ENCODE measurements at regions not wholly inside any gene's neighbourhood (a gene's known extent, or its start where the extent isn't known, plus 50 kb on each side); places are given as distances from the start of the nearest gene placed in this dataset.
"Not testable (repeated sequence)": the region's sequence is repeated elsewhere in the genome, so short reads cannot be mapped to it uniquely, and the experiment has no call there.

GRCh38 chr7:24438232-24438631, 135.0 kb upstream of the PALS2 start:
- Histone ChIP-seq H3K27ac (no peak overlapping the region), H3K27me3 (no peaks in the 10 kb centered on the region), H3K4me3 (replicated peaks in 1 of 3) (no peak overlapping the region), H3K9me3 (no peaks in the 10 kb centered on the region), H3K36me3 (no peaks in the 10 kb centered on the region), H3K4me1 (no peaks in the 10 kb centered on the region)
- TF ChIP-seq POLR2A (IDR thresholded peaks at IDR 0.05) (no peak), CTCF (IDR thresholded peaks at IDR 0.05) (no peak)
- DNase-seq, result no peak
- intact Hi-C loops (cut with DNase I), result no loop called here

- H3K9me3 ChIP-seq; H3K27ac ChIP-seq; H3K4me1 ChIP-seq; intact Hi-C loops (cut with DNase I); DNase-seq; H3K36me3 ChIP-seq; H3K27me3 ChIP-seq; H3K4me3 ChIP-seq (replicated peaks in 1 of 3): not testable (repeated sequence)
- 87 to 88% methylated on average over 3 of the region's 3 CpGs for WGBS, 2 donors
Measured at GRCh38 chr7:24439104-24439503, 134.1 kb upstream of the PALS2 start.

- Histone ChIP-seq H3K27me3 (no peaks in the 10 kb centered on the region), H3K36me3 (no peaks in the 10 kb centered on the region), H3K4me3 (replicated peaks in 1 of 3) (no peak overlapping the region), H3K27ac (no peak overlapping the region), H3K9me3 (no peaks in the 10 kb centered on the region), H3K4me1 (no peaks in the 10 kb centered on the region)
- DNase-seq, result no peak
- no peak for TF ChIP-seq POLR2A (IDR thresholded peaks at IDR 0.05)
- TF ChIP-seq CTCF (IDR thresholded peaks at IDR 0.05), result no peak
- intact Hi-C loops (cut with DNase I), result no loop called here
- 80 to 90% methylated on average over 3 of the region's 3 CpGs for WGBS, 2 donors
Measured at GRCh38 chr7:24440892-24441291, 132.4 kb upstream of the PALS2 start.

GRCh38 chr7:24441314-24442027, 131.8 kb upstream of the PALS2 start:
- H3K36me3 ChIP-seq, result no peaks in the 10 kb centered on the region
- H3K27me3 ChIP-seq, result no peaks in the 10 kb centered on the region
- no peak overlapping the region for H3K27ac ChIP-seq
- H3K4me3 ChIP-seq (replicated peaks in 1 of 3), result no peak overlapping the region
- no peaks in the 10 kb centered on the region for H3K4me1 ChIP-seq
- H3K9me3 ChIP-seq, result no peaks in the 10 kb centered on the region
- no peak for DNase-seq
- TF ChIP-seq CTCF (IDR thresholded peaks at IDR 0.05) (no peak), POLR2A (IDR thresholded peaks at IDR 0.05) (no peak)
- 79 to 81% methylated on average over 7 of the region's 7 CpGs for WGBS, 2 donors
- intact Hi-C loops (cut with DNase I), result no loop called here

- no peak for DNase-seq
- H3K27me3 ChIP-seq, result no peaks in the 10 kb centered on the region
- 59 to 75% methylated on average over 4 of the region's 4 CpGs for WGBS, 2 donors
- intact Hi-C loops (cut with DNase I), result no loop called here
- no peaks in the 10 kb centered on the region for H3K36me3 ChIP-seq
- no peaks in the 10 kb centered on the region for H3K4me1 ChIP-seq
- TF ChIP-seq POLR2A (IDR thresholded peaks at IDR 0.05) (no peak), CTCF (IDR thresholded peaks at IDR 0.05) (no peak)
- no peak overlapping the region for H3K4me3 ChIP-seq (replicated peaks in 1 of 3)
- no peaks in the 10 kb centered on the region for H3K9me3 ChIP-seq
- no peak overlapping the region for H3K27ac ChIP-seq
Measured at GRCh38 chr7:24442170-24442777, 131.0 kb upstream of the PALS2 start.

Data from thyroid gland (tissue), 4 donors.